ENCODE measurements at regions not wholly inside any gene's neighbourhood (a gene's known extent, or its start where the extent isn't known, plus 50 kb on each side); places are given as distances from the start of the nearest gene placed in this dataset.

- TF ChIP-seq, protein P1, sequence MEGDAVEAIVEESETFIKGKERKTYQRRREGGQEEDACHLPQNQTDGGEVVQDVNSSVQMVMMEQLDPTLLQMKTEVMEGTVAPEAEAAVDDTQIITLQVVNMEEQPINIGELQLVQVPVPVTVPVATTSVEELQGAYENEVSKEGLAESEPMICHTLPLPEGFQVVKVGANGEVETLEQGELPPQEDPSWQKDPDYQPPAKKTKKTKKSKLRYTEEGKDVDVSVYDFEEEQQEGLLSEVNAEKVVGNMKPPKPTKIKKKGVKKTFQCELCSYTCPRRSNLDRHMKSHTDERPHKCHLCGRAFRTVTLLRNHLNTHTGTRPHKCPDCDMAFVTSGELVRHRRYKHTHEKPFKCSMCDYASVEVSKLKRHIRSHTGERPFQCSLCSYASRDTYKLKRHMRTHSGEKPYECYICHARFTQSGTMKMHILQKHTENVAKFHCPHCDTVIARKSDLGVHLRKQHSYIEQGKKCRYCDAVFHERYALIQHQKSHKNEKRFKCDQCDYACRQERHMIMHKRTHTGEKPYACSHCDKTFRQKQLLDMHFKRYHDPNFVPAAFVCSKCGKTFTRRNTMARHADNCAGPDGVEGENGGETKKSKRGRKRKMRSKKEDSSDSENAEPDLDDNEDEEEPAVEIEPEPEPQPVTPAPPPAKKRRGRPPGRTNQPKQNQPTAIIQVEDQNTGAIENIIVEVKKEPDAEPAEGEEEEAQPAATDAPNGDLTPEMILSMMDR (conservative IDR thresholded peaks at IDR 0.05 in 1 of 2, IDR thresholded peaks at IDR 0.05 in 1 of 2; ENCODE audit: low read depth in 1 of 2, low read length in 2 of 2): no peak
- TF ChIP-seq EZH2 (IDR thresholded peaks at IDR 0.05; ENCODE audit: low read length, missing control alignments): no peak
Measured at GRCh38 chr15:29475096-29475495, 205.5 kb upstream of the NSMCE3 start.

All from fibroblast of lung (primary cell).